ENCODE measurements at regions not wholly inside any gene's neighbourhood (a gene's known extent, or its start where the extent isn't known, plus 50 kb on each side); places are given as distances from the start of the nearest gene placed in this dataset.
"Not testable (repeated sequence)": the region's sequence is repeated elsewhere in the genome, so short reads cannot be mapped to it uniquely, and the experiment has no call there.

DNA sequence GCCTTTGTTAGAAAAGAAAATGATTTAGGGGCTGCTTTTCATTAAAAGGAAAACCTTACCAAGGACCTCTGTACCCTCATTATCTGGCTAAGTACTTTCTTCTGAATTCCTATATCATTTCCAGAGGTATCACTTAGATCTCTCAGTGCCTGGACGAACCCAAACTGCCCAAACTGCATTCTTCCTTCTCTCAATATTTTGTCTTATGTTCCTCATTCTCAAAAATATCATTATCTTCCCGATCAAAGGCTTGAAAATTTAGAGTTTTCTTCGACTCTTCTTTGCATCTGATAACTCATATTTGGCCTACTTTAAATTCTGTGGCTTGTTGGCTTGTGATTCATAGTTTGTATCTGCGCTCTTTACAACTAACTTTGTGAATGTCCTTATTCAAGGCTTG lies 136.7 kb upstream of the TAF11L2 start:
- intact Hi-C loops (cut with DNase I): no loop called here
- no peak for ATAC-seq (ENCODE audit: poor library complexity)
- no peak for DNase-seq

DNA sequence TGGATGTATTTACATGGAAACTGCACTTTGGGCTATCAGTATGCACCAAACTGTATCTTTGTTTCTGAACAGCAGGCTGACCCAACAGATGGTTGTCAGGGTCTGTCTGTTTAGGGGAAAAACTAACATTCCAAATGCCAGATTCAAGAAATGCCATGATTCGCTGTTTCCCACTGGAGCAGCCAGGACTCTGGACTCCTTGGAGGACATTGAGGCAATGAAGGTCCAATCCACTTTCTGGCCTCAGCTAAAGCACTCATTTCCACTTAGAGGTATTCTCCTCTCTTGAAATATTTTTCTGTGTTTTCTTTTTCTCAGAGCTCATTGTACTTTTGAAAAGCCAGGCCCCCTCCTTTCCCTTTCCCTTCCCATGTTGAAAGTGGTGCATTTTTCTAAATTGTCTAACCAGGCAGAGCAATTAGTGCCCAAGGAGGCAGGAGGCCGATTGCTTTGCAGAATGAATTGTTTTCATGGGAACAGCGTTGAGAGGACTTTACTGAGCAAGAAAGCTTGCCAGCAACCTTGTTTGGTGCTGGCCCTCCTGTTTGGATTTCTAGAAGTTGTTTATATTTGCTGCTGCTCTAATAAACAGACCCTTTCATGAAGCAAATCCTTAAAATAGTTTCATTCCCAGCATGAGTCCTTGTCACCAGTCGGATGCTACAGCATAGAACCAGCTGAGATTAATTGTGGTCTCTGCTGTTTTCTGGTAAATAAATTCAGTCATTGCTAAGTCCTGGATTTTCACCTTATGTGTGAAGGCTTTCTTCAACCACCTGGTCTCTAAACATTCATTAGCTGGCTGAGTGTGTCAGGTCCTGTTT lies 132.8 kb upstream of the TAF11L2 start:
- no peak for ATAC-seq (ENCODE audit: poor library complexity)
- intact Hi-C loops (cut with DNase I): no loop called here
- no peak for DNase-seq

DNA sequence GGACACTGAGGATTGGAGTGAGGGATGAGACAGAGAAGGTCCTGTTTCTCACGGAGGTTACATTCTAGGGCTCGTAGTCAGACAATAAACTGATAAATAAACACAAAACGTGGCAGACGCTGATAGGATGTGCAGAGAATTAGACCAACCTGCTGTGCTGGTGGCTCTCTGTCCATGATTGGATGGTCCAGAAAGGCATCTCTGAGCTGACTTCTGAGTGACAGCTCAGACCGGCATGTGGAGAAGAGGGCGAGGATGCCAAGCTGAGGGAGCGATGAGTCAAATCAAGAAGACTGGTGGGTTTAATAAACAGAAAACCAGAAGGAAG lies 132.3 kb upstream of the TAF11L2 start:
- no peak for DNase-seq
- ATAC-seq (ENCODE audit: poor library complexity): no peak
- intact Hi-C loops (cut with DNase I): no loop called here

DNA sequence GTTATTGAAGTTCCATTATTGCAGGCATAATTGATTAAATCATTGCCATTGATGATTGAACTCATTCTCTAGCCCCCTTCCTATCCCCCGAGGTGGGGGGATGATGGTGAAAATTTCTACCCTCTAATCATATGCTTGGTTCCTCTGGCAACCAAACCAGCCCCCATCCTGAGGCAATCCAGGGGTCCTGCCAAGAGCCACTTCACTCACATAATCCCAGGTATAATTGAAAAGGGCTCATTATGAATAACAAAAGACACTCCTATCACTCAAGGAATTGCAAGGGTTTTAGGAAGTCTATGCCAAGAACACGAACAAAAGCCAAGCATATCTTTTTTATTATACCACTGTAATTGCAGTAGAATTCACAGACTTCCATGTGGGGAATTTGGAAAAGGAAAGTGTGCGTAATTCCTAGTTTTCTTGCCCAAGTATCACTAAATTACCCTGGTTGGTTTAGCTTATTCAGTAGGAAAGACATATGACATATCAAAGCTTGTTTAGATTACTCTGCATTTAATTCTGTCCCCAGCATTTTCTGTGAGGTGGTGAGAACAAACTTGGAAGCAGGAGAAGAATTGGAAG lies 130.7 kb upstream of the TAF11L2 start:
- intact Hi-C loops (cut with DNase I): no loop called here
- DNase-seq: no peak
- ATAC-seq (ENCODE audit: poor library complexity): no peak

DNA sequence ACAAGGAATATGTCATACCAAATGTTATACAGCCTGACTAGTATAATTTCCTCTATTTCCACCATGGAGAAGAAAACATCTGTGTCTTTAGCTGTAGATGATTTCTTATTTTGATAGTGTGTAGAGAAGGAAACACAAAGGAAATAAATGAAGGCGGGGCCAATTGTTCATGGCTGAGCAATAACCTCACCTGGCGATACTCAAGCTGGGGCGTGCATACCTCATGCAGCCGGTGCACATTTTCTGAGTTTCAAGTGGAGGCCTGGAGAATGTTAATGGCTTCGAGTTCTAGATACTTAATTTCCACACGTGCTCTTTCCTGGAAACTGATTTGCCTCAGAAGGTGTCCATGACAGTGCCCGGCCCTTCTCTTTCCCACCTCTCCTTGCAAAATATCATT lies 127.4 kb upstream of the TAF11L2 start:
- DNase-seq (no peak), ATAC-seq (ENCODE audit: poor library complexity) (no peak)
- intact Hi-C loops (cut with DNase I): no loop called here

DNA sequence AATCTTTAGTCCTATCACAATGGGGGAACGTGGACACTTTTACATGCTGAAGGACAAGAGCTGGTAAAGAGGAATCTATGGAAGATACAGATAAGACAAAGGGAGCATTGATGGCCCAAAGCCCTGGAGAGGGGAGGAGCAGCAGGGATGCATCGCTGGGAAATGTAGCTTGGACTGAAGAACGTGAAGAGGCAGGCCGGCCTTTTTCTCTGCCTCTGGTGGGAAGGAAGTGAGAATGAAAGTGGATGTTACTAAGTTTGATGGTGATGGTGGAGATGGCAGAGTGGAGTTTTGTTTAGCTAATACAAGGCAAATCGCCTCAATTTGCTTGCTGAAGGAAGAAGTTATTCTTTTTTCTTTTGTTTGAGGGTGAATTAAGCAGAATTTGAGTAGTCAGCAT lies 124.6 kb upstream of the TAF11L2 start:
- ATAC-seq (ENCODE audit: poor library complexity) (no peak), DNase-seq (no peak)
- intact Hi-C loops (cut with DNase I): no loop called here

DNA sequence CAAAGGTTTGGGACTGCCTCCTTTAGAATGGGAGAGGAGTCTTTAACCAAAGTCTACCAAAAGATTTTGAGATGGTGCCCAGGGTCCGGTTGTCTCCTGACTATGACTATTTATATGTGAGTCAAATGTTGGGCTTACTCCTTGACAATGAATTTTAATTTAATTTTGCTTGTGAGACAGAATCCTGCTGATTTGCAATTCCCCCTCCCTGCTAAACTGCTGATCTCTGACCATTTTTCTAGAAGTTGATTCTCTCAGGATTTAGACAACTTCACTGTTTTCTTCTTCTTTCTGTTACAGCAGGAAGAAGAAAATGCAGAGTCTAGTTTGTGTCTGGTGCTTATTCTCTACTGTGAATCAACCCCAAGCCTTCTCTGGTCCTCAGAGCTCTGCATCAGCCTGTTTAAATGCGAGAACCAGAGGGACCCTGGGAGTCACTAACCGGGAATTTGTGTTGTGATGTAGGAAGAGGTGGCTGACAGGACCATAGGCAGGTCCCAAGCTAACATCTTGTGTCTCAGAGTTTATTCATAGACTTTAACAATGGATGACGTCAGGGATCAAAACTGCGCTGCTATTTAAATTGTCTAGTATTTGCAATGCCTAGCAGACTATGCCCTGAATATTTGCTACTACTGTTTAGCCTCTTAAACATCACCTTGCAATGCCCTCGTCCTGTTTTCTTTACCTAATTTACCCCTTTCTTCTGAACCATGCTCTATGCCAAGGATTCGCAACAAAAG lies 124.0 kb upstream of the TAF11L2 start:
- intact Hi-C loops (cut with DNase I): no loop called here
- no peak for DNase-seq
- no peak for ATAC-seq (ENCODE audit: poor library complexity)

DNA sequence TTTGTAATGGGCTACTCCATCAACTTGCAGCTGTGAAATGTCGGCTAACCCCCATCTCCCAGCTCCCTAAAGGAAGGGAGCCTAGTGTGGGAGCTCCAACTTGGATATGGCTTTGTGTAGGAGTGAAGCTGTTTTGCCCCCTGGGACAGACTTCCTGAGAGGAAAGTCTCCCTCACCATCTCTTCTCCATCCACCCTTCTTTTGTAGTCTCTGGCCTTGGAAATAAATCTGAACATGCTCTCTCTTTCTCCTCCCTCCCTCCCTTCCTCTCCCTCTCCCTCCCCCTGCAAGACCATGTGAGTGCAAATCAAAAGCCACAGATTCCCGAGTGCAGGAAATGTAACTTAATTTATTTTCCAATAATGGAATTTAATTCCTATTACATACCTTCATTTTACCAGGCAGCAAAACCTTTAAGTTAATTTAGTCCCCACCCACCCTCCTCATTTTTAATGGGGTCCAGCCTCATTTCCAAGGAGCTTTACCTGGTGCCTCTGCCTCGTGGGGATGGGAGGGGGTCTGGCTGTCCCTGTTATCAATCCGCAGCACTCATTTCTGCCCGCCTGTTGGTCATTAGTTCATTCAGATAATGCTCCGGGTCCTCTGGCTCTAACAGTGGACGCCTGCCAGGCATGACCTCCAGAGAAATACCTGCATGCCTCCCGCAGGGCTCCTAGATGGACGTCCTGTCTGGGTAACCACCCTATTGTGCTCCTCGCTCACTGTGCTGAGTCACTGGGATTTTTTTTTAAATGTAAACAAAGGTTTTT lies 122.9 kb upstream of the TAF11L2 start:
- ATAC-seq (ENCODE audit: poor library complexity): no peak

DNA sequence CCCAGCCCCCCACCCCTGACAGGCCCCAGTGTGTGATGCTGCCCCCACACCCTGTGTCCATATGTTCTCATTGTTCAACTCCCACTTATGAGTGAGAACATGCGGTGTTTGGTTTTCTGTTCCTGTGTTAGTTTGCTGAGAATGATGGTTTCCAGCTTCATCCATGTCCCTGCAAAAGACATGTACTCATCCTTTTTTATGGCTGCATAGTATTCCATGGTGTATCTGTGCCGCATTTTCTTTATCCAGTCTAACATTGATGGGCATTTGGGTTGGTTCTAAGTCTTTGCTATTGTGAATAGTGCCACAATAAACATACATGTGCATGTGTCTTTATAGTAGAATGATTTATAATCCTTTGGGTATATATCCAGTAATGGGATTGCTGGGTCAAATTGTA lies 122.1 kb upstream of the TAF11L2 start:
- ATAC-seq (ENCODE audit: poor library complexity); DNase-seq; intact Hi-C loops (cut with DNase I): not testable (repeated sequence)

More for the DNA sequence above, 122.9 kb upstream of the TAF11L2 start:
- no peak for DNase-seq
- intact Hi-C loops (cut with DNase I): no loop called here

DNA sequence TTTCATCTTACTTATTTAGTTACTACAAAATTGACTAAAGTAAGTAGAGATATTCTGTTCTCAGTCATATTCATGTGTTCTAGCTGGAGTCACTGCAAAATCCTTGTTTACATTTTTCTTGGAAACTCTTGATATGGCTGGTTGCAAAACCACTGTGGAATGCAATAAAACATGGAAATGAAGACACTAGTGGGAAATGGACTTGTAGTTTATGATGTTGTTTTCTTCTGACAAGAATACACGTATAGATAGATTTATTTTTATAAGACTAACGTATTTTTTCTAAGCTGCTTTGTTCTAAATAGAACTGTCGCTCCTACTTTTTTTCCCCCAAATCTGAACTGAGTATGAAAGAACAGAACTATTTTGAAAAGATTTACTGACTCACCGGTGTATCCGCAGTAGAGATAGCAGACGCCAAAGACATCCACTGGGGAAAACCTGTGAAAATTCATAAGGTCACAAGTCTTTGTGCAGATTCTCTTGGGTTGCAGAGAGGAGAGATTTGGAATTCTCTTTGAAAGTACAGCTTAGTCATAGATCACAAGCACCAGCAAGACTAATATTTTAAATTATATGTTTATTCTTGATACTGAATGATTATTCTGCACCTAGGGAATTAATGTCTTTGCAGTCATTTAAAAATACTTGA lies 119.6 kb upstream of the TAF11L2 start:
- DNase-seq (no peak), ATAC-seq (ENCODE audit: poor library complexity) (no peak)
- intact Hi-C loops (cut with DNase I): no loop called here

DNA sequence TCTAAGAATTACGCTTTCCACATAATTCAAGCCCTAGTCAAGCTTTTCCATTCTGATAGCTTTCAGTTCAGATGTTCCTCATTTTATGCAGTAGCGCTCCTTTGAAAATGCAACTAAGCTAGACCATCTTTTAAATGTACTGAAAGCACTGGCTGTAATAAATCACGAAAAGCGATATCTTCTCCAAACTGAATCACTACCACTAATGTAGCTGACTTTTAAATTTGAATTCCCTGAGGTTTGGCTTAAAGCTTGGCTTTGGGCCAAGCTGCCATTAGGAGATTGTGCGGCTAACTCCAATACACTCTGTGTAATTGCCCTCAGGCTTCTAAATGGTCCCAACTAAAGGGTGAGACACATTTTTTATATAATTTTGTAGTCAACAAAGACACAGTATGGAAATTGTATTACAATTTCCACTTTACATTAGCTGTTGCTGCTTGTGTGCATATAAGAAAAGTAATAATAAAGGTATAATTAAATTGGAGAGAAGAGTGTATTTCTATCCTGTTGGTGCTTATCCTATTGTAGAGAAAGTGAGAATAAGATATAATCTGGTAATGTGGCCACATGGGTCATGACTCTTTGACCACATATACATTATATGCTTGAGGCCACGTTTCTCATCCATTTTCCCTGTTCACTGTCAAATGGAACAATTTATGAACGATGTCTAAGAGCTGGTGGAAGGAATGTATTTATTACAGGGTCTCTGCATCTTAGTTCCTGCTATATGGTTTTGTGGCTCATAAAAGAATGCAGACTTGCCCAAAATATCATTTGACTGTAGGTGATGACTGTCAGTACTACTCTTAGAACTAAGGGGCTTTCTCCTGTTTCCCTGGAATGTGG lies 118.7 kb upstream of the TAF11L2 start:
- no peak for ATAC-seq (ENCODE audit: poor library complexity)
- intact Hi-C loops (cut with DNase I): no loop called here
- no peak for DNase-seq

DNA sequence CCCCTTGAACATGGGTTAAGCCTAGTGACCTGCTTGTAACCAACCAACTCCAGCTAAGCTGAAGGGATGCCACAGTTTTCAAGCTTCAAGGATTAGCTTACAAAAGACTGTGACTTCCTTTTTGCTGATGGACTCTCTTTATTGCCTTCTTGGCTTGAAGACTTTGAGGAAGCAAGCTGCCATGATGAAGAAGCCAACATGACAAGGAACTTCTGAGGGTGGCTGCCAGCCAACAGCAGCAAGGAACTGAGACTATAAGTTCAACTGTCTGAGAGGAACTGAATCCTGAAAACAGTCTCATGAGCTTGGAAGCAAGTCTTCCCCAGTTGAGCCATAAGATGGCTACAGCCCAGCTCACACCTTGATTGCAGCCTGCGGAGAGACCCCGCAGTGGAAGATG lies 116.1 kb upstream of the TAF11L2 start:
- intact Hi-C loops (cut with DNase I): no loop called here
- ATAC-seq (ENCODE audit: poor library complexity) (peak; percentile 58), DNase-seq (peak; percentile 73)

DNA sequence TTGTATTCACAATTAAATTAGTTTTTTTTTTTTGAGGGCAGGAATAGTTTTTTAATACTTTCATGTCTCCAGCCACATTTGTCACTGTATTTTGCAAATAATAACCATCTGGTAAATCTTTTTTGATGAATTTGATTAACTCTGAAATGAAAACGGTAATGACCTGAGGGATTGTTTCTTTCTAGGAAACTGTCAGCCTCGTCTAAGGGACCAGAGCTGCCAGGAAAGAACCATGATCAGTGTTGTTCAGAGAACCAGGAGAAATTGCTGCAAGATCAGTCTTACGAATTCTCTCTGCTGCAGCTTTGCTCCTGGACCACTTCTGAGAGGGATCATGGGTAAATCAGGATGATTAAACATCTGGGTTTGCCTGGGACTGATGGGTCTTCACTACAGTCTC lies 114.5 kb upstream of the TAF11L2 start:
- DNase-seq (no peak), ATAC-seq (ENCODE audit: poor library complexity) (no peak)
- intact Hi-C loops (cut with DNase I): no loop called here

DNA sequence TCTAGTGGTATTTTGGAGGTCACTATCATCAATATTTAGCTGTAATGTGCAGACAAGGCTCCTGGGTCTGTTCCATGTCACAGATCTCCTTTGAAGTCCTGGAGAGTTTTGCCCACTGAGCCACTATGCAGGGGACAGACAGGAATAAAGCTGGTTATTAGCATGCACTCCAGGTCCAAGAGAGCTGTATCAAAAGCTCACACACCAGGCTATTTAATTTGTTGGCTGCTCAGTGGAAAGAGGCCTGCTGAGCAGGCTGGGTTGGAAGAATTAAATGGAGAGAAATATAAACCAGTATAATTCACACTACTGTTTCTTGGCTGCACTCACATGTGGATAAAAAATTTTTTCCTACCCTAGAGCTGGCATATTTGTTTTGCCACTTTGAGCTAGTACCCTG lies 113.8 kb upstream of the TAF11L2 start:
- no peak for ATAC-seq (ENCODE audit: poor library complexity)
- intact Hi-C loops (cut with DNase I): no loop called here
- DNase-seq: no peak

DNA sequence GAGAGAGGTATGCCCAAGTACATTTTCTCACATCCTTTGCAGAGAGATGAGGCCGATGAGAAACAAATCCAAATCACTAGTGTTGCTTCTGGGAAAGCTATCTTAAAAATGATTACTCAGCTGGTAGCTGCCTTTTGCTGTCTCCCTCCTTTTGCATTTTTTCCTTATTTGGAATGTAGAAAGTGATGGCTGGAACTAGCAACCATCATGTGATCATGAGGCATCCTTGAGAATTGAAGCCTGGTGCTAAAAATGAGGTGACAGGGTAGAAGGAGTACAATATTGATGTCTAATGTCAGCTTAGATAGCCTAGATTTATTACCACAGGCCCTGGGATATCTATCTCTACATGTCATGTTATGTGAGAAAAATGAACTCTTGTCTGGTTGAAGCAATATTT lies 109.3 kb upstream of the TAF11L2 start:
- intact Hi-C loops (cut with DNase I): no loop called here
- ATAC-seq (ENCODE audit: poor library complexity): no peak
- DNase-seq: no peak

DNA sequence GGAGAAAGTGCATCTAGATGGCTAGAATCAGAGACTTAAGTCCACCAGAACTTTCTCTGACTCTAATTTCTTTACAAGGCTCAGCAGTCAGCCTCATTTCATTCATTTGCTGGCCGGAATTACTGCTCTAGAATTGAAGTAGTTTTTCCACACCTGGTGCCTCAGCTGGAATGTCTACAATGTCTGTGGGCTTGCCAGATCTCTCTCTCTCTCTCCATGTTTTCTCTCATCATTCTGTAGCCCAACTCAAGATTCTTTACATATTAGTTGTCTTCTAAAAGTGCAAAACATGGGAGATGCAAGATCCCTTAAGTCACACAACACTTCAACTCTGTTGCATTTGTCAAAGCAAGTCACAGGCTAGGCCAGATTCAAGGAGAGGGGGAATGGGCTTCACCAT lies 103.9 kb upstream of the TAF11L2 start:
- no peak for DNase-seq
- ATAC-seq (ENCODE audit: poor library complexity): no peak
- intact Hi-C loops (cut with DNase I): no loop called here

DNA sequence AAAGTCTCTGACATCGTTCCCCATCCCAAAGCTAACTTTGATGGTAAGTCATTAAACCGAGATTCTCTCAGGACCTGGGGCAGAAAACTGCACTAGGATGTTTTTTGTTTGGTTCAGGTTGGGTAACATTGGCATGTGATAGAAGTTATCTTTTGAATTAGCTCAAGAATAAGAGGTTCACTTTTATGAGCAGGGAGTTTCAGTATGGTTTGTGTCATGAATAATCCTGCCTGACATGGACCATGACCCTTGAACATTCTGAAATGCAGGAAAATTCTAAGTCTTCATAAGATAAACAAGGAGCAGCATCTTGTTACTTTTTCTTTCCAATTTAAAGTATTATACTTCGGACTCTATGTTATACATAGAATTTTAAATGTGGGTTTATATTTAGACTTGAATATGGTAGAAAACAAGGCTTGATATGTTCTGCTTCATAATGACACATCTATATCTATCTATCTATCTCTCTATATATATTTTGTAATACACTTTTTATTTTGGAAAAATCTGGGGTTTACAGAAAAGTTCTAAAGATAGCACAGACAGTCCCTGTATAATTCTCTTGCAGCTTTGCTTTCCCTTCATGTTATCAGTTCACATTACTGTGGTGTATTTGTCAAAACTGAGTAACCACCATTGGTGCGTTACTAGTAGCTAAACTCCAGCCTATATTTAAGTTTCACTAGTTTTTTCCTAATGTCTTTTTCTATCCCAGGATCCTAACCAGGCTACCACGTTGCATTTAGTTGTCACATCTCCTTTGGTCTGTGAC lies 102.7 kb upstream of the TAF11L2 start:
- DNase-seq: no peak
- no peak for ATAC-seq (ENCODE audit: poor library complexity)
- intact Hi-C loops (cut with DNase I): no loop called here

All from Right ventricle myocardium superior (tissue), 1 donor.